ENCODE measurements at regions not wholly inside any gene's neighbourhood (a gene's known extent, or its start where the extent isn't known, plus 50 kb on each side); places are given as distances from the start of the nearest gene placed in this dataset.

DNA sequence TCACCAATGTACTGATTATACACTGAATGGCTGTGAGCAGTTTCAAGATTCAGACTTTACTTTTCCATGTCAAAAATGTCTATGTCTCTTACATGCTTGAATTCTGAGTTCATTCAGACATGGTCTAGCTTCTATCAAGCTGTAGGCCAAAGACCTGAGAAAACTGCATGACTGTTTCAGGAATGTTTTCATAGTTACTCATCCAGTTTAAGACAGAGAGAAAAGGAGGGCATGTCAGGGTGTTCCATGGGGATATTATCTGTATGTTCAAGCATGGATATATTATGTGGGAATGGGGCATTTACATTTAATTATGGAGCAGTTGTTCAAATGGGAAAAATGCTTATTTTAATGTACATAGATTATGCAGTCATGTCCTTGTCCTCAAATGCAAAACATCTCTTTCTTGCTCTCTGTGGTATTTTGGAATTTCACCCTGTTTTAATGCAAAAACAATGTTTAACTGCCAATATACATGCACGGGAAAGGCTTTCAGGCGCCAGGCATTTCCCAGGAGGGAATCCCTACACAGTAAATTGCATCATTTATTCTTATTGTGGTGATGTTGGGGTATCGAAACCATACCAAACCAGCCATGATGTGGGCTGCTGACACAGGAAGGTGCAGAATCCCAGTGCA lies 429.1 kb upstream of the INTU start:
- TF ChIP-seq POLR2A (IDR thresholded peaks at IDR 0.05), result no peak
- Histone ChIP-seq H3K4me1 (no peaks in the 10 kb centered on the region), H3K27me3 (no peaks in the 10 kb centered on the region), H3K9me3 (no peaks in the 10 kb centered on the region), H3K36me3 (no peaks in the 10 kb centered on the region), H3K4me3 (no peak overlapping the region), H3K27ac (no peak overlapping the region)
- in situ Hi-C loops (cut with MboI; ENCODE audit: low sequenced_read_pairs in 4 of 4) (no loop called here), intact Hi-C loops (cut with DNase I; ENCODE audit: low total_unique reads) (no loop called here)
- no peak for ATAC-seq
- no peak for DNase-seq

DNA sequence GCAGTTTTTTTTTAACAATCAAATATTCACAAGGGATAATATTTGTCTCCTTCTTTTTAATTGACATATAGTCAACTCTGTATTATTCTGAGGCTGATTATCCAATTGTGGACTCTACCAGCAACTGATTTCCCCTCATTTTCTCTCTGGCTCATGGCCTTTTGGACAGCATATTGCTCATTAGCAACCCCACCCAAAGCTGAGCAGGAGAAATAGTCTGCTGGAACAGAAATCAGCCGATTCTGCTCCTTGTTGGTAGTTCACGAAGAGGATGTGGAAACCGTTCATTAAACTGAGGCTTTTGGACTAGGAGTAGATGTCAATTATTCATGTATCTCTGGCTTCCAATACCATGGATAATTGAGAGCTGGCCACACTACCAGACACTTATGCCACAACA lies 428.4 kb upstream of the INTU start:
- Histone ChIP-seq H3K4me3 (no peak overlapping the region), H3K9me3 (no peaks in the 10 kb centered on the region), H3K36me3 (no peaks in the 10 kb centered on the region), H3K27me3 (no peaks in the 10 kb centered on the region), H3K27ac (no peak overlapping the region), H3K4me1 (no peaks in the 10 kb centered on the region)
- intact Hi-C loops (cut with DNase I; ENCODE audit: low total_unique reads), result no loop called here
- TF ChIP-seq, protein P1, sequence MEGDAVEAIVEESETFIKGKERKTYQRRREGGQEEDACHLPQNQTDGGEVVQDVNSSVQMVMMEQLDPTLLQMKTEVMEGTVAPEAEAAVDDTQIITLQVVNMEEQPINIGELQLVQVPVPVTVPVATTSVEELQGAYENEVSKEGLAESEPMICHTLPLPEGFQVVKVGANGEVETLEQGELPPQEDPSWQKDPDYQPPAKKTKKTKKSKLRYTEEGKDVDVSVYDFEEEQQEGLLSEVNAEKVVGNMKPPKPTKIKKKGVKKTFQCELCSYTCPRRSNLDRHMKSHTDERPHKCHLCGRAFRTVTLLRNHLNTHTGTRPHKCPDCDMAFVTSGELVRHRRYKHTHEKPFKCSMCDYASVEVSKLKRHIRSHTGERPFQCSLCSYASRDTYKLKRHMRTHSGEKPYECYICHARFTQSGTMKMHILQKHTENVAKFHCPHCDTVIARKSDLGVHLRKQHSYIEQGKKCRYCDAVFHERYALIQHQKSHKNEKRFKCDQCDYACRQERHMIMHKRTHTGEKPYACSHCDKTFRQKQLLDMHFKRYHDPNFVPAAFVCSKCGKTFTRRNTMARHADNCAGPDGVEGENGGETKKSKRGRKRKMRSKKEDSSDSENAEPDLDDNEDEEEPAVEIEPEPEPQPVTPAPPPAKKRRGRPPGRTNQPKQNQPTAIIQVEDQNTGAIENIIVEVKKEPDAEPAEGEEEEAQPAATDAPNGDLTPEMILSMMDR (IDR thresholded peaks at IDR 0.05 in 4 of 5, conservative IDR thresholded peaks at IDR 0.05 in 1 of 5), result no peak
- no peak for TF ChIP-seq POLR2A (IDR thresholded peaks at IDR 0.05)
- in situ Hi-C loops (cut with MboI; ENCODE audit: low sequenced_read_pairs in 4 of 4), result no loop called here
- ATAC-seq (no peak), DNase-seq (no peak)

DNA sequence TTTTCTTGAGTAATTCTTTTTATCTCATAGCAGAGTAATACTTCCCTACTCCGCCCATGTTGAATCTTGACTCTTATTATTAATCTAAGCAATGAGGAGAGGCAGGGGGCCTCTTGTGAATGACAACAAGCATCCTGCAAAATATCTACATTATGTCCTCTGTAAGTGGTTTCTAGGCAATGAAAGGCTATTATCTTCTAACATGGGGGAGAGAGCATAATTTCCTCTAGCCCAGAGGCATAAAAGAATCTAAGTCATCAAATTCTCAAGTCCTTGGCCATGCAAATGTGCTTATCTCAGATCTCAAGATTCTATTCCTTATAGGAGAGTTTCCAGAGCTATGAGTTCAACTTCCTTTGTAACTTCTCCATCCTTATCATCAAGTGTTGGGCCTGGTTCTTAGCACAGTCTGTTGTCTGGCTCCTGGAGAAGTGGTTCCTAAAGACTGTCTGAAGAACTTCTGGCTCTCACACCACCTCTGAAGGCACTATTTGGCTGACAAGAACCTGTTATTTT lies 423.1 kb upstream of the INTU start:
- Histone ChIP-seq H3K27me3 (no peaks in the 10 kb centered on the region), H3K36me3 (no peaks in the 10 kb centered on the region), H3K4me1 (no peaks in the 10 kb centered on the region), H3K27ac (no peak overlapping the region), H3K4me3 (no peak overlapping the region), H3K9me3 (no peaks in the 10 kb centered on the region)
- ATAC-seq (no peak), DNase-seq (no peak)
- intact Hi-C loops (cut with DNase I; ENCODE audit: low total_unique reads) (no loop called here), in situ Hi-C loops (cut with MboI; ENCODE audit: low sequenced_read_pairs in 4 of 4) (no loop called here)
- TF ChIP-seq POLR2A (IDR thresholded peaks at IDR 0.05), result no peak
- TF ChIP-seq, protein P1 (IDR thresholded peaks at IDR 0.05 in 4 of 5, conservative IDR thresholded peaks at IDR 0.05 in 1 of 5), result no peak

DNA sequence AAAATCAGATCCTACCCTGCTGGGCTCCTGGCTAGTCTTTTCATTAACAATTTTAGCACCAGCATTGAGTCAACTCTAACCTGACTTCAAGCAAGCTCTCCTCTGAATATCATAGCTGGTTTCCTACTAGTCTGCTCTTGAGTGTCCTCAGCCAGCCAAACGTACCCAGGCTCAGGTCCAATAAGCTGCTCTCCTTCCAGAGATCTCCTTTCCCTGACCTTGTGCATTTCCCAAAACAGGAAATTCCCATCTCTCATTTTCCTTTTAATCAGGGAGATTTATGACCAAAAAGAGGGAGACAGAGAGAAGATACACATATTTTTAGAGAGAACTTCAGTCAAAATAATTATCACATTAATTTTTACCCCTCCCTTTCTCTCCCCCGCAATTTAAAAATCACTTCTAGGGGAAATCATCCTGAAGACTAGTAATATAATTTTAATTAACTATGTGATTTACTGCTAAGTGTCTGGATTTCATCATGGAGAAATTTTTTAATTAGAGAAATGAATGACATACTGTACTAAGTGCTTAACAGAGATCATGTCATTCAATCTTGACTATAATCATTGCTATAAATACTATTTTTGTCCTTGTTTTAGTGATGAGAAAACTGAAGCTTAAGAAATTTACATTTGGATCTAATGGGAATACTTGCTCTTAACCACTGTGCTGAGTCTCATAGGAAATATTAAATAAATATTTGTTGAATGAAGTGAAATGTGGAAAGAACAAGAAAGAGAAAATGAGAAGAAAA lies 421.7 kb upstream of the INTU start:
- Histone ChIP-seq H3K4me1 (no peaks in the 10 kb centered on the region), H3K27ac (no peak overlapping the region), H3K27me3 (no peaks in the 10 kb centered on the region), H3K9me3 (no peaks in the 10 kb centered on the region), H3K36me3 (no peaks in the 10 kb centered on the region), H3K4me3 (no peak overlapping the region)
- no peak for ATAC-seq
- in situ Hi-C loops (cut with MboI; ENCODE audit: low sequenced_read_pairs in 4 of 4) (no loop called here), intact Hi-C loops (cut with DNase I; ENCODE audit: low total_unique reads) (no loop called here)
- TF ChIP-seq, protein P1 (IDR thresholded peaks at IDR 0.05 in 4 of 5, conservative IDR thresholded peaks at IDR 0.05 in 1 of 5), result no peak
- TF ChIP-seq POLR2A (IDR thresholded peaks at IDR 0.05), result no peak
- no peak for DNase-seq
